ENCODE measurements at regions not wholly inside any gene's neighbourhood (a gene's known extent, or its start where the extent isn't known, plus 50 kb on each side); places are given as distances from the start of the nearest gene placed in this dataset.
"Not testable (repeated sequence)": the region's sequence is repeated elsewhere in the genome, so short reads cannot be mapped to it uniquely, and the experiment has no call there.

DNA sequence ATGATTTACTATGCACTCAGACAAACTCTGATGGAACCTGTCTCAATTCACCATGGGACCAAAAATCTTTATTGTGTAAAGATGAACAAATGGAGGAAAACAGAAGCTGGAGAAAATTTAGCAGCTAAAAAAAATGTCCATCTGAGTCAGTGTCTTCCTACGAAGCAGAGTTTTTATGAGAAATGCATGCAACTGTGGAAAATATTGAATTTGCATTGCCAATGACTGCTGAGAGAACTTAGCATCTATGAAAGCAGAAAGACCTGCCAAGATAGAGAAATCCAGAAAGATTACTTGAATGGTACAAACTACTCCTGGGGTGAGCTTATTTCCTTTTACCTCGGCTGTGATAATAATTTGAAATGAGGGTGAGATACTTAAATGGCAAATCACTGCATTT lies 289.7 kb upstream of the GCFC2 start:
- no peak for DNase-seq (ENCODE audit: low read depth)

DNA sequence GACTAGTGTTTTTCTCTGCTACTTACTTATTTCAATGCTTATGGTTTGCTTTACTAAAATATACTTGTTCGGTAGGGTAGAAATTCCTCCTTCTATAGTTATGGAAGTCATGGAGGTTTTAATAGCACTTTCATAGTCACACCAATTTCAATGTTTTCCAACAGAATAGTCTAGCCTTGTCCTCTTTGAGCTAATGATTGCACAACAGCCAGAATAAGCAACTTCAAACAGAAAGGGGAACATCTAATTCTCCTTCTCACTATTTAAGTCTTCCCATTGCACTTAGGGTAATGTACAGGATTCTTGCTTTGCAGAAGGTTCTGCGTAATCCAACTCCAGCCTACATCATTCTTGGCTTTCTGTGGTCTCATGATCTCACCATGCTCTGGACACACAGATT lies 287.7 kb upstream of the GCFC2 start:
- no peak for DNase-seq (ENCODE audit: low read depth)

DNA sequence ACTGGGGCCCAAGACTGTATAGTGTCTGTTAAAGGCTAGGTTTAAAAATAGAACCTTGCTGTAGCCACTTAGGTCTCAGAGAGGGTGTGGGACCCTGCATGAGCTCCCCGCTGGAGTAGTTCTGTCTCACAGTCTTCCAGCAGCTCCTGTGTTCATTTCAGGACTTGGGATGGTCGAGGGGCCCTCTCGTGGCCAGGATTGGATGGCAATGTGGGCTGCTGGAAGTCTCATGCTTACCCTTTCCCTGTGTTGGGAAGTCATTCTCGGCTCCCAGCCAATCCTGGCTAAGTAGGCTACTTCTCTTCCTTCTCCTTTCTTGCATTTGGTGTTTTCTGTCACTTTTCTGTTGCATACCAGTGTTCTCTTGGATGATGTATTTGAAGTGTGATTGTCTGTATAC lies 284.0 kb upstream of the GCFC2 start:
- DNase-seq (ENCODE audit: low read depth) = no peak

DNA sequence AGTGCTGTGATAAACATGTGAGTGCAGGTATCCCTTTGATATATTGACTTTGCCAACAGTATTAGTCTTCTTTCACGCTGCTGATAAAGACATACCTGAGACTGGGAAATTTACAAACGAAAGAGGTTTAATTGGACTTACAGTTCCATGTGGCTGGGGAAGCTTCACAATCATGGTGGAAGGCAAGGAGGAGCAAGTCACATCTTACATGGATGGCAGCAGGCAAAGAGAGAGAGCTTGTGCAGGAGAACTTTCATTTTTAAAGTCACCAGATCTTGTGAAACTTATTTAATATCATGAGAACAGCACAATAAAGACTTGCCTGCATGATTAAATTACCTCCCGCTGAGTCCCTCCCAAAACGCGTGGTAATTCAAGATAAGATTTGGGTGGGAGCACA lies 277.9 kb upstream of the GCFC2 start:
- not testable (repeated sequence) for DNase-seq (ENCODE audit: low read depth)

DNA sequence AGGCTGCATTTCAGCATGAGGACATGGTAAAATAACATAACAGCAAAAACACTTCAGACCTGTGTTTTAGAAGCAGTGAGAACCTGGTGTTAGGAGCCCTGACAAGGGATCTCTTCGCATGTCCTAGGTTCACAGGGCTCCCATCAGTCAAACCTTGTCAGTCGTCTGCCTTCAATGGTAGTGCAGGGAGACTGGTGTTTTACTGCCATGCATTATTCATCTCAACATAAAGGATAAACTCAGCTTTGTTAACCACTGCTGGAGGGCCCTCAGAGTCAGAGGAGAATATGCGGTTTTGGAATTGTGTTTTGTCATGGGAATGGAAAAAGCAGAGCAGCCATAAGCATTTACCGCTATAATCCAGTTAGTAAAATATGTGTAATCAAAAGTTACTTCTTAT lies 275.9 kb upstream of the GCFC2 start:
- no peak for DNase-seq (ENCODE audit: low read depth)

DNA sequence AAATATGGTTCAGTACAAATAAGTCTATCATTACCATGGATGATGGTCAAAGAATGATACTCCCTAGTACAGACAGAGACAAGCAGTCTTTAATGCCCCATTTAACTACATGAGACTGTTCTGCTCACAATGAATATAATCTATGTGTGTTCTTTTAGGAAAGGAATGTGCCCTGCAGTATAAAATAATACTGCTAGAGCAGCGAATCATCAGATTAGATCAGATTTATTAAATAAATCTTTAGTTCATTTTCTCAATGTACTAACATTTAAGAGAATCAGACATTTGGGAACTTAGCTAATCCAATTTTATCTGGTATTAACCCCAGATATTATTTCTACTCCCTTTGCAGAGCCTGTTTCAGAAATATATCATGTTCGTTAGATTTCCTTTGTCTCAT lies 272.0 kb upstream of the GCFC2 start:
- DNase-seq (ENCODE audit: low read depth) = no peak

DNA sequence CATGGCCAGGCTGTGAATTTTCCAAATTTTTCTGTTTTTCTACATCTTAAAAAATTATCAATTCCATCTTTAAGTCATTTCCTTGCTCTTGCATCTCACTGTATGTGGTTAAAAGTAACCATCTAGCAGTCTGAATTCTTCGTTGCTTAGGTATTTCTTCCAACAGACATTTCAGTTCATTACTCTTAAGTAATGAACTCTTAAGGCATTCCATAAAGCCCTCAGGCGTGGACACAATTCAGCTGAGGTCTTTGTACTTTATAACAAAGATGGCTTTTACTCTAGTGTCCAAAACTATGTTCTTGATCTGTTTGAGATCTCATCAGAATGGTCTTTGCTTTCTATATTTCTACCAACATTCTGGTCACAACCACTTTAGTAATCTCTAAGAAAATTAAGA lies 253.9 kb upstream of the GCFC2 start:
- no peak for DNase-seq (ENCODE audit: low read depth)

DNA sequence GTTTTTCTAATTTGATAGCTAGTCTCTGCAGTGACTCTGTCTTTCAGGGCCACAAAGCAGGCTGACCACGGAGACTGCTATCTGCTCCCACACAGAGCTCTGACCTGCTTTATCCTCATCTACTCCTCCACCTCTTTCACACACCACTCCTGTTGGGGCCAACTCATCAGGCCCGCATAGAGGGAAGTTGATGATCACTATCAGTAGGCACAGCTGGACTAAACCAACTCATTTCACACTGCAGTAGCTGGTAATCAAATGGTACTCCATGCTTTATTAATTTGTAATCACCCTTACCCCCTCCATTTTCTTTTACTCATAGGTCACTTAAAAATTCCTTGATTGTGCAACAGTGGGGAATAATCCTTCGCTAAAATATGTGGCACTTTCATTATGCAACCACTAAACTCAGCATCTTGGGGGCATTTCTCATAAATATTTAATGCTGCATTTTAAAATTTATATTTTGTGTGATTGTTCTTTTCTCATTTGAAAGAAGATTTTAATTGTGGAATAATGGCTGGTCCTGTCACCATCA lies 249.8 kb upstream of the GCFC2 start:
- DNase-seq (ENCODE audit: low read depth) = no peak

DNA sequence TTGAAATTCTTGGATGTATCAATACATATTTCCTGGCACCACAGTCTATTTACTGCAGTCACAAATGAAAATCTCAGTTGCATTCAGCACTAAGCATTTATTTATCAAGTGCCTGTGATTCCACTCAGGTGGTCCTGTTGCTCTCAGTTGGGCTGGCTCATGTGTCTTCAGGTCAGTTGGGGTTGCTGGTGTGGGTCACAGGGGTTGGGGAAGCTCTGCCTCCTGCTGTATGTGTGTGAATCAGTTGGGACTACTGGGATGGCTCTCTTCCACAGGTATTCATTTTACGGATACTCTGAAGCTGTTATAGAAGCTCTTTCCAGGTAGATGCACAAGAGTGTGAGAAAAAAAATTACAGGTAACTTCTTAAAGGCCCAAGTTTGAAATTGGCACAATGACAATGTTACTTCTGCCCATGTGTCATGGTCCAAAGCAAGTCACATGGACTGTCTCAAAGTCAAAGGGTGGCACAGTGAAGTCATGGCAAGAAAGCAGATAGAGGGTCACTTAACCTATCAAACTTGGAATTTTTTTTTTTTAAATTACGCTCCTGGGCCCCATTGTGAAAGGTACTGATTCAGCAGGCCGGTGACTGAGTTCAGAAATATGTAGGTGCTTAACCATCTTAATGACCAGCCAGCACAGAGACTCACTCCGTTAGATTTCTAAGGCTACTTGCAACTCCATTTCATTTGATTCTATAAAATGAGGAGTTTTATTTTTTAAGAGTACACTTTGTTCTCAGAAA lies 249.2 kb upstream of the GCFC2 start:
- no peak for DNase-seq (ENCODE audit: low read depth)

DNA sequence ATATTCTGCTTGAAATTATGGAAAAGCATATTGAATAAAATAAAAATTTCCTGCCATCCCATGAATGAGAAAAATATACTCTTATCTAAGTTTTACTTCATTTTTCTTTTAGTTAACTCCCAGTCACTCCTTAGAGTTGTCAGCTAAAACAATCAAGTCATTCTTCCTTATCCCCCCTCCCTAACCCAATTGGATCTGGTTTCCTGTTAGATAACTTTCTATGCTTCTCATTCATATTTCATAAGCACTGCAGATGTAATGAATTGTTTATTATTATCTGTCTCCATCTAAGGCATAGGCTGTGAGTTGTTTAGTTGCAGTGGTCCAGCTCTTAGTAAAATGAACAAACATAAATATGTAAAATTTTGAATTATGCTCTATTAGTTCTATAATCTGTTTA lies 244.0 kb upstream of the GCFC2 start:
- DNase-seq (ENCODE audit: low read depth) = no peak

DNA sequence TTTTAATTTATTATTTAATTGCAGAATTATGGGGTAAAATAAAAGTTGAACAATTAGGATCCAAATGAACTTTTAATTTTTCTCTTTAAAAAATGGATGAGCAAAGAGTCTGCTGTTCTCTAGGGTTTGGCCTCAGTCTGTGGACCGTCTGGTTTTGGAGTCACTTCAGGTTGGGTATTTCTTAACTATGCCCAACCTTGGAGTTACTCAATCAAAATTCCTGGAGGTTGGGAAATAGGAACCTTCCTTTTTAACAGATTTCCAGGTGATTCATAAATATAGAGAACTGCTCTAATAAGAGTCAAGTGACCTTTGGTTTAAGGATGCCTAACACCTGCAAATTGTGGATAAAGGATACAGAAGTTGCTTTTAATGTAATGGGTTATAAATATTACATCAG lies 241.5 kb upstream of the GCFC2 start:
- DNase-seq (ENCODE audit: low read depth) = no peak

DNA sequence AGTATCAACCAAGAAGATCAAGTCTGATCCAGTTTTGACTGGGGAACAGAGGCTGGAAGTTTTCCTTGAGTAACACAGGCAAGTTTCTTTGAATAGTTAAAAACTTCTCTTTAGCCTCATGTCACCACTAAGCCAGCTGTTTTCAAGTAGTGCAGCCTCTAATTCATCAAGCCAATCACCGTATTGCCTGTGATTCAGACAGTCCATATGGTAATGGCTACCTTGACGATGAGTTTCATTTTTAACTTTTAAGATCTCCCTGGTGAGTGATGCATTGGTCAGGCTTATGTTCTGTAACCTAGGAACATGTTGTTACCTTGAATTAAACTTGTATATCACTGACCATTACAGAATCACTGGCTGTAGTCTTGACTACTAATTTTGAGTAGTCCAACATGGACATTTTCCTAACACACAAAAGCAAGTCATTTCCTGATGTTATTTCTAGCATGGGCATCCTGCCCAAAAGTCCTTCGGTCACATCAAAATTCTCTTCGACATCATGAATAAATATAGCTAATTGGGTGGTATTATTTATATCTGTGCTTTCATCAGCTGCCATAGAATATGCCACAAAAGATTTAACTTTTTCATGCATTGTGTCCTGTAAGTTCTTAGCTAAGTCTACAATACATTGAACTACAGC lies 238.8 kb upstream of the GCFC2 start:
- DNase-seq (ENCODE audit: low read depth) = no peak

DNA sequence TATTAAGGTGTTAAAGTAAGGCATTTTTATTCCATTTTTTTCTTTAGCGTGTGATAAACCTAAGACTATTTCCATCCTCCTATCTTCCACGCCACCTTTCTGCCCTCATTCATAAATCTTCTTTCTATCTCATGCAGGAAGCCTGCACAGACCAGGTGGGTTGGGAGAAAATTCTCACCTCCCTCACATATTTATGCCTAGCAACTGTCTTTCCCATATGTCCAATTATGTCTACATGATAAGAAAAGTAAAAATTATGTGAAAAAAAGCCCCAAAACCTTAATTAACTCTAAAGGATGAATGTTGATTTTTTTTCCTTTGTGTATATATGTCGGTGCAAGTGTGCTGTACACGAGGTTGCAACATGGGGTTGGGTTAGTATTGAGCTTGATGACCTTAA lies 225.6 kb upstream of the GCFC2 start:
- DNase-seq (ENCODE audit: low read depth) = no peak

DNA sequence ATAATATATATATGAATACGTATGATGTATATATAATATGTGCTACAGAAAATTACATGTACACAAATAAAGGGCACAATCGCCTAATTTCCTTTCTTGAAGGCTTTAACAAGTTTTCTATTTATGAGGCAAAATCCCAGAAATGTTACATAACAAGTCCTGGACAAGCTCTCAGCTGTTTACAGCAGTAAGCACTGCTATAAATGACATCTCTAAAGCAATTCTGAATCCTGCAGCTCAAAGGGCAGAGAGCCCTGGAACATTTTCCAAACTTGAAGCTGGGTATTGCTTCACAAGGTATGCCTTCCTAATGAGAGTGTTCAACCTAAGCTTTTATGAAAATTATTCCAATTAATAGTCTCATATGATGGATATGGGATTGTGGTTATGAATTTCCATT lies 222.3 kb upstream of the GCFC2 start:
- DNase-seq (ENCODE audit: low read depth) = no peak

DNA sequence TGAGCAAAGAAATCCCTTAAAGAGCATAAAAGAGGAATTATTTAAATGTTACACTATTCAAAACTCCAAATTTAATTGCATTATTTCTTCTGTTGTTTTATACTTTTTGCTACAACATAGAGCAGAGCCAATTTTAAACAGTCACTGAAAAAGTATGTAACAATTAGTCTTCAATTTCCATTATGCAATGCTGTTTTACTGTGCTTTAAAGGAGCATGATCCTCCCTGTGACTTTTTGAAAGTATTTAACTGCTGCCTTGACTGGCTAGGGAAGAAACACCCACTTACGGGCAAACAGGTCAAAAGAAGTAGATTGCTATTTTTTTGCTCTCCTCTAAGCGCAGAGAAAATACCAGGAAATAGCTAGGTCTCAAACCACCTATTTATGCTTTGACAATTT lies 217.4 kb upstream of the GCFC2 start:
- no peak for DNase-seq (ENCODE audit: low read depth)

DNA sequence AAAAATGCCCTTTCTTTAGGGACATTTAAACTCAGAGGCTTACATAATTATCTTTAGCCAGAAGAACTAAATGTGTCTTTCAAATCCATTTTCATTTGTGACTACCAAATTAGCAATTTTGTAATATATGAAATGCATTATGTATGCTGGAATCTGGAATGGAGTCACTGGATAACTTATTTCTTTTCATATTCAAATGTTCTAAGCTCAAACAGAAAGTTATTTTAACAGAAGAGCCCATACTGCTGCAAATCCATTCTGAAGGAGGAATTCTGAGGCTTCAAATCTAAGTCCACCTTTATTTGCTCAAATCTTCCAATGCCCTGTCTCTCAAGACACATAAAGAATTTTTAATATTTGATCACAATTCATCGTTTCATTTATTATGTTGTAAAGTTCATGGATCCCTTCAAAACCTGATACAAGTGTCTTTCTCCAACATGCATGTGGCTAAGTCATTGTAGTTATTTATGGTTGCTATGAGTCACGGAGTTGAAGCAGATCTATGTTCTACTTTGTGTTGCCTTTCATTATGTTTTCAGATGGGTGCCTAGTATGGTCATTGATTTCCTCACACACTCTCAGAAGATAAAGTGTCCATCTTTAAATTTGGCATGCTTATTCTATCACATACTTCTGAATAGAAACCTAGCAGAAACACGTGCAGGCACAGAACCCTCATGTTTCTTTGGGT lies 214.8 kb upstream of the GCFC2 start:
- no peak for DNase-seq (ENCODE audit: low read depth)

DNA sequence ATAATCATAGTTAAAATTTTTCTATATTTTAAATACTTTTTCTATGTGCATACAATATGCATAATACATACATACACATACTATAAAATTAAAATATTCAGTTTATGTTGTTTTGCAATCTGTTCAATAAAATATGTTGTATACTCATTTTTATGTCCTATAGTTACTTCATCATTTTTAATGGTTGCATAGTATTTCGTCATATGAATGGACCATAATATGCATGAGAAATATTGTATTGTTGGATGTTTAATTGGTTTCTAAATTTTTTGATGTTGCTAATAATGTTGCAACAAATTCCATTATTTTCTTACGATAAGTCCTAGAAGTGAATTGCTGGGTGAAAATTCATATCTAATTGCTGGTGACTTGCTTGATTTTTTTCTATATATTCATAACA lies 211.5 kb upstream of the GCFC2 start:
- no peak for DNase-seq (ENCODE audit: low read depth)

DNA sequence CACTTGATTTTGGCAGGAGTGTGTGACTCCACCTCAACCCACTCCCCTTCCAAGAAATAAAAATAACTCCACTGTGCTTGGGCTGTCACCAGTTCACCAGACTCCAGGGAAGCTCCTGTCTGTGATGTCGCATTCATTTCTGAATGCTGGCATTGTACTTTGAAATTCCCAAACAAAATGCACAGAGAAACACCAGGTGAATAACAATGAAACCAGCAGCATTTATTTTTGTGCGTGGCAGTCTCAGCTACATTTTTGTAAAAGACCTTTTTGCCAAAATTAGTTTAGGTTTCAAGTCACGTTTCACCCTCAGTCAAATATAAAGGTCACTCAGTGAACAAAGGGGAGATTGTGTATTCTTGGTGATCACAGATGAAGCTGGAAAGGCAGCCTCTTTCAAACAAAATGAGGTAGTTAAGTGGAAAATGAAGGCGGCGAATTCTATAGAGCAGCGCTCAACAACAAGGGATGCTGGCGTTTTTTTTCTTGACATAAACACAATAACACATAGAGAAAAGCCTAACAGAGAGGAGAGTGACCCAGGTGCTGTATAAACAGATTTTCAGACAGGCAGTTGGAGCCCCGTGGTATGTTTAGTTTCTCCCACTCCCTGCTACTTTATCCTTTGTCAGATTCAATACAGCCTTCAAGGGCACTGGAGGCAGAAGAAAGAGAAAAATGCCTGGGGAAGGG lies 210.3 kb upstream of the GCFC2 start:
- DNase-seq (ENCODE audit: low read depth) = no peak

DNA sequence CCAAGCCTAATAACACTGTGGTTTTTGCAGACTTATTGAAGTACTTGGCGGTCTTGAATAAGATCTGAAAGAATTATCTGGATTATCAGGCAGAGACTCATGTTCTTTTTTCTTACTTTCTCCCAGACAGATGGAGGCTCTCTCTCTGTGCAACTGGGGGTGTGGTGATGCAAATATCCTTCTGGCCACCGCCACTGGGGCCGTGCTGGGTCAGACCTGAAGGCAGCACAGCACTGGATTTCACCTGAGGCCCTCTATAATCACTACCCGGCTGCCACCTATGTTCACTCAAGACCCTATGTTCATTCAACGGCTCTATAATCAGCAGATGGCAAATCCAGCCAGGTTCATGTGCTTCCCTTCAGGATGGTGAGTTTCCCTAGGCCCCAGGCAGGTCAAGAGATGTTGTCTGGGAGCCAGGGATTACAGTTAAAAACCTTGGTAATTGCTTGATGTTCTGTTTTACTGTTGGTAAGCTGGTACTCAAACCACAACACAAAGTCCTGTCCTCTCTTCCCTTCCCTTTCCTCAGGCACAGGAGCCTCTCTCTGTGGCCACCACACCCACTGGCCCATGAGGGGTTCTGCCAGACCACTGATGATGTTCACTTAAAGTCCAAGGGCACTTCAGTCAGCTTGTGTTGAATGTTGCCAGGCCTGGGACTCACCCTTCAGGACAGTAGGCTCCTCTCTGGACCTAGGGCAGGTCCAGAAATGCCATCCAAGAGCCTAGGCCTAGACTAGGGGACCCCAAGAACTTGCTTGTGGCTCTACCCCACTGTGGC lies 205.3 kb upstream of the GCFC2 start:
- DNase-seq (ENCODE audit: low read depth) = no peak

DNA sequence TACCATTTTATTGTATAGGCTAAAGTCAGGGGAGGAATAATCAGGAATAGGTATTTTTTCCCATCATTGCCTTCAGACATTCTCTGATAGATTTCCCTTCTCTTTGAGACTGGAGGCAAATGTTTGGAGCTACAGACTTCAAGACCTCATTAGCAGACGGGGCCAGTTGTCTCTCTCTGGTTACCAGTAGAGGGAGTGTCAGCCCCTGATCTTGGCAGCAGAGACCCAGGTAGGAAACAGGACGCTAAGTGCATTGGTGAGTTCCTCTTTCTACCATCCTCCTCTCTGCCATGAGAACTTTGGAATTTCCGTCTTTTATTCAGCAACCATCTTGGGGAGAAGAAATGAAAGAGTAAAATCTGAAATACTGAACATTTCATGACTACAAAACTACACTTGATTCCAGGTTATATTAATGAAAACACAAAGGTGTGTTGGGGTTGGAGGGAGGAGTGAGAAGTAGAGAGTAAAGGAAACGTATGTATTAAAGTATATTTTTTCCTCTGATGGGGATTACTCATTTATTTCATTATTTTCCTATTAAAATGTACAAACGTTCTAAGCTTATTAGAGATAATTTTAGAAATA lies 186.2 kb upstream of the GCFC2 start:
- no peak for DNase-seq (ENCODE audit: low read depth)

DNA sequence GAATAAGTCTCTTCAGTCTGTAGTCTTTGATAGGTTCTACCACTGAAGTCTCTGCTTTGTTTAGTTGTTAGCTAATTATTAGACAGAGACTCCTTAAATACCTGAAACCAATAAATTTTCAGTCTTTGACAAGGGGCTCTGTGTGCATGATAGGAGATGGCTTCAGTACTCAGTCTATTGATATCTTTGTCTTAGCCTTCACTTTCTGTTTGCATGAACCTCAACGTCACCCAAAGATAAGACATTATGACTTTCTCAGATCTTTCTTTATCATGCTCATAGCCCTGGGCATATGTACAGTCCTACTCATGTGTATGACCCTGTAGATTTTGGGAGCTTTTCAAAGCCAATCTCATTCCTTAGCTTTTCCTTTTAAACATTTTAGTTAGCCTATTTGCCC lies 183.5 kb upstream of the GCFC2 start:
- no peak for DNase-seq (ENCODE audit: low read depth)

All from fibroblast of gingiva (primary cell).